Smooth muscle cell (in vitro differentiated cells): ENCODE measurements at regions not wholly inside any gene's neighbourhood (a gene's known extent, or its start where the extent isn't known, plus 50 kb on each side); places are given as distances from the start of the nearest gene placed in this dataset.
A peak's percentile ranks its signal among the peaks of the same experiment; 100 is the strongest.

ENCODE experiments used
- DNase-seq: peaks from one replicate; lab custom pipeline; 2025; ENCODE audit not compliant: unreplicated experiment; lab: John Stamatoyannopoulos, UW
- H2AFZ ChIP-seq: fragments of 200-600 bp; sonication (generic); 2 replicates; pipeline ENCODE4 v1.6.0; 2016; ENCODE audit warnings: antibody characterized with exemption, low read depth, mild to moderate bottlenecking
- H3F3A ChIP-seq: fragments of 200-600 bp; sonication (generic); 2 replicates; pipeline ENCODE4 v1.6.0; 2017; ENCODE audit warnings: antibody characterized with exemption, low read depth
- H3K27ac ChIP-seq: fragments of 200-600 bp; sonication (generic); 2 replicates; pipeline ENCODE4 v1.5.1; 2016; ENCODE audit warnings: low read depth, mild to moderate bottlenecking
- H3K27me3 ChIP-seq: fragments of 200-600 bp; sonication (generic); 2 replicates; pipeline ENCODE4 v1.6.1; 2016; ENCODE audit warnings: low read depth, mild to moderate bottlenecking
- H3K36me3 ChIP-seq: fragments of 200-600 bp; sonication (generic); 2 replicates; pipeline ENCODE4 v1.5.1; 2016; ENCODE audit warnings: low read depth
- H3K4me1 ChIP-seq: fragments of 200-600 bp; sonication (generic); 2 replicates; pipeline ENCODE4 v1.5.1; 2016; ENCODE audit warnings: low read depth
- H3K4me2 ChIP-seq: fragments of 200-600 bp; sonication (generic); 2 replicates; pipeline ENCODE4 v1.6.0; 2016; ENCODE audit warnings: mild to moderate bottlenecking
- H3K4me3 ChIP-seq: fragments of 200-600 bp; sonication (generic); 2 replicates; pipeline ENCODE4 v1.5.1; 2016; ENCODE audit warnings: mild to moderate bottlenecking
- H3K79me2 ChIP-seq: fragments of 200-600 bp; sonication (generic); 2 replicates; pipeline ENCODE4 v1.6.0; 2016; ENCODE audit warnings: low read depth, mild to moderate bottlenecking
- H3K9ac ChIP-seq: fragments of 200-600 bp; sonication (generic); 2 replicates; pipeline ENCODE4 v1.6.0; 2016; ENCODE audit warnings: low read depth
- H3K9me3 ChIP-seq: fragments of 200-600 bp; sonication (generic); replicated peaks from 2 replicates; pipeline ENCODE4 v1.5.1; 2016; ENCODE audit warnings: low read depth
- H4K20me1 ChIP-seq: fragments of 200-600 bp; sonication (generic); 2 replicates; pipeline ENCODE4 v1.6.0; 2016; ENCODE audit warnings: low read depth
- WGBS: methylation state at CpG from one replicate; pipeline ENCODE4 v1.1.7; 2016; ENCODE audit warnings: low lambda C conversion rate; 5-methylcytosine and 5-hydroxymethylcytosine counted together
- TF ChIP-seq, protein P1 (sequence below): fragments of 200-600 bp; sonication (generic); IDR thresholded peaks from 2 replicates; pipeline ENCODE4 v1.5.1; 2017; ENCODE audit warnings: borderline replicate concordance, mild to moderate bottlenecking, antibody characterized with exemption; ENCODE audit not compliant: insufficient read depth, poor library complexity, severe bottlenecking

- H4K20me1 ChIP-seq: no peaks in the 10 kb centered on the region
- no peaks in the 10 kb centered on the region for H3K27me3 ChIP-seq
- TF ChIP-seq, protein P1, sequence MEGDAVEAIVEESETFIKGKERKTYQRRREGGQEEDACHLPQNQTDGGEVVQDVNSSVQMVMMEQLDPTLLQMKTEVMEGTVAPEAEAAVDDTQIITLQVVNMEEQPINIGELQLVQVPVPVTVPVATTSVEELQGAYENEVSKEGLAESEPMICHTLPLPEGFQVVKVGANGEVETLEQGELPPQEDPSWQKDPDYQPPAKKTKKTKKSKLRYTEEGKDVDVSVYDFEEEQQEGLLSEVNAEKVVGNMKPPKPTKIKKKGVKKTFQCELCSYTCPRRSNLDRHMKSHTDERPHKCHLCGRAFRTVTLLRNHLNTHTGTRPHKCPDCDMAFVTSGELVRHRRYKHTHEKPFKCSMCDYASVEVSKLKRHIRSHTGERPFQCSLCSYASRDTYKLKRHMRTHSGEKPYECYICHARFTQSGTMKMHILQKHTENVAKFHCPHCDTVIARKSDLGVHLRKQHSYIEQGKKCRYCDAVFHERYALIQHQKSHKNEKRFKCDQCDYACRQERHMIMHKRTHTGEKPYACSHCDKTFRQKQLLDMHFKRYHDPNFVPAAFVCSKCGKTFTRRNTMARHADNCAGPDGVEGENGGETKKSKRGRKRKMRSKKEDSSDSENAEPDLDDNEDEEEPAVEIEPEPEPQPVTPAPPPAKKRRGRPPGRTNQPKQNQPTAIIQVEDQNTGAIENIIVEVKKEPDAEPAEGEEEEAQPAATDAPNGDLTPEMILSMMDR: no peak
- no peaks in the 10 kb centered on the region for H3F3A ChIP-seq
- no peak for DNase-seq
- peaks cover 7% of the 10 kb centered on the region for H3K4me1 ChIP-seq
- no peak overlapping the region for H3K4me3 ChIP-seq
- no peaks in the 10 kb centered on the region for H3K36me3 ChIP-seq
- peak overlapping the region; percentile 85 for H3K27ac ChIP-seq
- peak overlapping the region; percentile 32 for H2AFZ ChIP-seq
- H3K9me3 ChIP-seq: no peaks in the 10 kb centered on the region
- H3K4me2 ChIP-seq: no peak overlapping the region
- H3K79me2 ChIP-seq: no peaks in the 10 kb centered on the region
- WGBS: 32% methylated on average over 2 of the region's 2 CpGs
- H3K9ac ChIP-seq: no peak overlapping the region
Measured at GRCh38 chr11:22461626-22462025, 123.4 kb downstream of the SLC17A6 start.

GRCh38 chr11:22460181-22460580, 122.0 kb downstream of the SLC17A6 start:
- Histone ChIP-seq H3K27ac (peak overlapping the region; percentile 85), H3K9ac (peak overlapping the region; percentile 46), H3K4me3 (no peak overlapping the region), H4K20me1 (no peaks in the 10 kb centered on the region), H3K27me3 (no peaks in the 10 kb centered on the region), H3F3A (no peaks in the 10 kb centered on the region), H2AFZ (no peak overlapping the region), H3K79me2 (no peaks in the 10 kb centered on the region), H3K4me2 (no peak overlapping the region), H3K9me3 (no peaks in the 10 kb centered on the region), H3K36me3 (no peaks in the 10 kb centered on the region), H3K4me1 (peaks cover 7% of the 10 kb centered on the region)
- DNase-seq: no peak
- TF ChIP-seq, protein P1: no peak
- WGBS: 70% methylated on average over 3 of the region's 3 CpGs

- Histone ChIP-seq H4K20me1 (no peaks in the 10 kb centered on the region), H3K9ac (peak overlapping the region; percentile 20), H2AFZ (no peak overlapping the region), H3K79me2 (no peaks in the 10 kb centered on the region), H3K36me3 (no peaks in the 10 kb centered on the region), H3K4me1 (peaks cover 7% of the 10 kb centered on the region), H3K27ac (peak overlapping the region; percentile 85), H3K4me2 (no peak overlapping the region), H3K9me3 (no peaks in the 10 kb centered on the region), H3F3A (no peaks in the 10 kb centered on the region), H3K27me3 (no peaks in the 10 kb centered on the region), H3K4me3 (no peak overlapping the region)
- DNase-seq: no peak
- 46% methylated on average over 3 of the region's 3 CpGs for WGBS
- TF ChIP-seq, protein P1: no peak
Measured at GRCh38 chr11:22459048-22459447, 120.9 kb downstream of the SLC17A6 start.

- Histone ChIP-seq H4K20me1 (no peaks in the 10 kb centered on the region), H3K4me1 (peaks cover 7% of the 10 kb centered on the region), H2AFZ (no peak overlapping the region), H3K9ac (no peak overlapping the region), H3K9me3 (no peaks in the 10 kb centered on the region), H3K27me3 (no peaks in the 10 kb centered on the region), H3K79me2 (no peaks in the 10 kb centered on the region), H3K36me3 (no peaks in the 10 kb centered on the region), H3K4me2 (no peak overlapping the region), H3F3A (no peaks in the 10 kb centered on the region), H3K4me3 (no peak overlapping the region), H3K27ac (peak overlapping the region; percentile 85)
- TF ChIP-seq, protein P1: no peak
- no peak for DNase-seq
- 59% methylated on average over 3 of the region's 3 CpGs for WGBS
Measured at GRCh38 chr11:22458161-22458560, 120.0 kb downstream of the SLC17A6 start.
